Heart left ventricle (tissue), 16 donors: ENCODE measurements at regions not wholly inside any gene's neighbourhood (a gene's known extent, or its start where the extent isn't known, plus 50 kb on each side); places are given as distances from the start of the nearest gene placed in this dataset.

Experiments
- ATAC-seq, 4 donors: fragments of 200-7000 bp; cut with Tn5 transposase; one replicate each; pipeline ENCODE4 v1.9.1; 2020 to 2022; ENCODE audit warnings: moderate library complexity in 4 of 4, mild to moderate bottlenecking in 3 of 4, moderate number of reproducible peaks in 1 of 4
- DNase-seq, 5 donors: peaks; one replicate each; pipeline ENCODE4 v3.0.0-alpha.2; 2020
- H3K27ac ChIP-seq, 12 donors: fragments of 200-600 bp; sonication (generic) in 4 of 12; one replicate each; pipeline versions ENCODE4 v1.5.0 to v1.8.0; 2016 to 2022; ENCODE audit warnings: mild to moderate bottlenecking in 2 of 12
- H3K27me3 ChIP-seq, 9 donors: fragments of 200-600 bp; sonication (generic) in 2 of 9; one replicate each; pipeline versions ENCODE4 v1.5.1 to v1.8.0; 2016 to 2022; ENCODE audit warnings: mild to moderate bottlenecking in 3 of 9
- H3K36me3 ChIP-seq, 9 donors: fragments of 200-600 bp; sonication (generic) in 2 of 9; one replicate each; pipeline versions ENCODE4 v1.5.0 to v1.8.0; 2018 to 2022; ENCODE audit warnings: mild to moderate bottlenecking in 2 of 9
- H3K4me1 ChIP-seq, 12 donors: fragments of 200-600 bp; sonication (generic) in 4 of 12; one replicate each; pipeline versions ENCODE4 v1.5.0 to v1.8.0; 2016 to 2022; ENCODE audit warnings: mild to moderate bottlenecking in 3 of 12
- H3K4me3 ChIP-seq, 12 donors: fragments of 200-600 bp; sonication (generic) in 4 of 12; one replicate each; pipeline versions ENCODE4 v1.5.0 to v1.8.0; 2017 to 2022; ENCODE audit warnings: mild to moderate bottlenecking in 9 of 12, moderate library complexity in 4 of 12
- H3K9me3 ChIP-seq, 12 donors: fragments of 200-600 bp; sonication (generic) in 4 of 12; one replicate each; pipeline versions ENCODE4 v1.5.0 to v1.8.0; 2016 to 2022; ENCODE audit warnings: mild to moderate bottlenecking in 1 of 12
- CTCF ChIP-seq, 12 donors: fragments of 200-600 bp; sonication (generic) in 4 of 12; IDR thresholded peaks; one replicate each; pipeline versions ENCODE4 v1.5.0 to v1.8.0; 2018 to 2022; ENCODE audit warnings: antibody characterized with exemption in 12 of 12, mild to moderate bottlenecking in 5 of 12
- POLR2A ChIP-seq, 2 donors: fragments of 450-650 bp; IDR thresholded peaks; one replicate each; pipeline ENCODE4 v1.6.1; 2017; ENCODE audit warnings: antibody characterized with exemption in 2 of 2, mild to moderate bottlenecking in 2 of 2, moderate library complexity in 2 of 2
- WGBS, 4 donors: extraction: QIAGEN DNeasy Blood & Tissue Kit in 2 of 4; methylation state at CpG; one replicate each; pipeline versions ENCODE4 v1.1.5 to v1.1.7; 2013 to 2018; 5-methylcytosine and 5-hydroxymethylcytosine counted together
- intact Hi-C, 10 donors: fragments of 100-400 bp; cut with DNase I; formaldehyde crosslinking; loops; one replicate each; pipeline versions ENCODE4 v1.11.1 to v1.14.2; 2022
- donor health status: ischemic (EF 13 %, LVEDD 7.1; RV severe dilation, severe dysfunction).
- donor health status: healthy with polysubstance abuse.
- donor health status: DM: no; HTN: yes; CAD: no.
- donor health status: DM: no; HTN: no; CAD: no.
- donor health status: ischemic (EF 25% LVEDD 6.9; RV normal size, moderate dysfunction).
- donor health status: ischemic (EF 25% LVEDD 5.7; RV mildly dilated, moderate dysfunction).
- donor health status: healthy.
- donor health status: DM: yes; HTN: yes; CAD: no.
- donor health status: ischemic (EF 35%, LVEDD 5.7; RV mildly dilated, moderate dysfunction).
- donor health status: nonischemic (EF 11% LVEDD 7.7; RV severe dilation, severe dysfunction).
- donor health status: DM: yes; HTN: yes; CAD: no.
- donor health status: PGD.
- donor health status: ischemic (EF 29% LVEDD 5.4; RV normal size, mild dysfunction).
- donor health status: nonischemic (EF 23%, LVEDD 6.1; RV moderate dilation, normal function).

DNA sequence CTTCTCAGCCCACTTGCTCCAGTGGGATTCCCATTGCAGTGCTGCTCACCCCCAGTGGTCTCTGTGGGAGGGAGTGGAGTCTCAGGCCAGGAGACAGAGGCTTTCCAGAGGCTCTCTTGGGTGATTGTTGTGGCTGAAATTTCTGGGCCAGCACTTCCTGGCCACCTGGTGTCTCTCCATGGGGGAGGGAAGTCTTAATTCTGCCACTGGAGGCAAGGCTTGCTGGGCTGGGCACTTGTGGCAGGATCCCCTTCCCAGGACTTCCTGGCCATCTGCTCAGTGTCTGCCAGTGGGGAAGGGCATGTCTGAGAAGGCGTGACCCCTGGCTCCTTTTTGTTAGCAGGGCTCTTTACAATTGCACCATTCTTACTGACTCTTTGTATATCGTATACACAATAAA is 351.8 kb downstream of the GABRB3 start:
- Histone ChIP-seq H3K27me3 (no peaks in the 10 kb centered on the region), H3K4me1 (no peaks in the 10 kb centered on the region), H3K9me3 (peaks cover 0 to 25% (median 0%) of the 10 kb centered on the region in 12 donors), H3K27ac (no peak overlapping the region), H3K4me3 (no peak overlapping the region), H3K36me3 (no peaks in the 10 kb centered on the region)
- intact Hi-C loops = no loop called here
- DNase-seq (no peak), ATAC-seq (peak in 1 of 4 donors; percentile 41)
- 66 to 82% (median 73%) methylated on average over 2 of the region's 2 CpGs for WGBS, 4 donors
- TF ChIP-seq CTCF (IDR thresholded peaks at IDR 0.05) = no peak

- no peaks in the 10 kb centered on the region for H3K9me3 ChIP-seq
- peak overlapping the region in 4 of 12 donors; percentile 44 to 77 (median 67) for H3K27ac ChIP-seq
- intact Hi-C loops = no loop called here
- no peak for ATAC-seq
- no peak for DNase-seq
- peak overlapping the region in 5 of 12 donors; percentile 17 to 42 (median 24) for H3K4me3 ChIP-seq
- H3K27me3 ChIP-seq = no peaks in the 10 kb centered on the region
- 19 to 31% (median 27%) methylated on average over 4 of the region's 4 CpGs for WGBS, 4 donors
- TF ChIP-seq CTCF (IDR thresholded peaks at IDR 0.05) = no peak
- no peak for TF ChIP-seq POLR2A (IDR thresholded peaks at IDR 0.05)
- H3K4me1 ChIP-seq = peaks cover 0 to 16% (median 0%) of the 10 kb centered on the region in 12 donors
- H3K36me3 ChIP-seq = no peaks in the 10 kb centered on the region
These were observed 377.2 kb downstream of the GABRB3 start for GRCh38 chr15:26395624-26396023.

- peak in 3 of 5 donors; percentile 40 to 69 (median 49) for DNase-seq
- no peak for TF ChIP-seq CTCF (IDR thresholded peaks at IDR 0.05)
- no peak for TF ChIP-seq POLR2A (IDR thresholded peaks at IDR 0.05)
- intact Hi-C loops = loop anchor here in 2 of 10 donors (5.0 kb wide), 1 partner anchor 48 kb away; no protein-coding TSS in a partner anchor
- no peaks in the 10 kb centered on the region for H3K9me3 ChIP-seq
- peak overlapping the region in 4 of 12 donors; percentile 17 to 42 (median 24) for H3K4me3 ChIP-seq
- 14 to 25% (median 21%) methylated on average over 8 of the region's 8 CpGs for WGBS, 4 donors
- H3K27ac ChIP-seq = peak overlapping the region in 6 of 12 donors; percentile 17 to 77 (median 53)
- peak; percentile 66 to 87 (median 74) for ATAC-seq
- no peaks in the 10 kb centered on the region for H3K36me3 ChIP-seq
- no peaks in the 10 kb centered on the region for H3K27me3 ChIP-seq
- peaks cover 0 to 22% (median 0%) of the 10 kb centered on the region in 12 donors for H3K4me1 ChIP-seq
These were observed 378.1 kb downstream of the GABRB3 start for GRCh38 chr15:26394801-26395200.

DNA sequence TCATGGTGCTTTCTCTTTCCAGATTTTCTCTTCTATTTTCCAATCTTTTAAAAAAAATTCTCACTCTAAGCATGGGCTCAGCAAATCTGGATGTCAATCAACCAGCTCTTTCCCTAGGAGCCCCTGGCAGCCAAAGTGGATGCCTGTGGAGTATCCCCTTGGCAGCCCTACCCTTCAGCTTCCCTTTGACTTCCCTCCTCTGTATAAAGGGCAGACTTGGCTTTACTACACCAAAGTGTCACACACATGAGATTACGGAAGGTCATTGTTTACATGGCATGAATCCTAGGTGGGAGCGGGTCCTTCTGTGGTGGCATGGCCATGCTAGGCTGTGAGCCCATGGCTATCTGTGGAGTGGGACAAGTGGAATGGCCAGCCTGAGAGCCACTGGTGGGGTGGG is 379.9 kb downstream of the GABRB3 start:
- WGBS, 4 donors = 58 to 80% (median 72%) methylated on average over 2 of the region's 2 CpGs
- DNase-seq = peak in 3 of 5 donors; percentile 10 to 35 (median 34)
- TF ChIP-seq POLR2A (IDR thresholded peaks at IDR 0.05) (no peak), CTCF (IDR thresholded peaks at IDR 0.05) (no peak)
- ATAC-seq = peak in 3 of 4 donors; percentile 57 to 66 (median 57)
- Histone ChIP-seq H3K27me3 (no peaks in the 10 kb centered on the region), H3K27ac (peak overlapping the region in 4 of 12 donors; percentile 3 to 42 (median 18)), H3K36me3 (no peaks in the 10 kb centered on the region), H3K4me3 (no peak overlapping the region), H3K9me3 (no peaks in the 10 kb centered on the region), H3K4me1 (peaks cover 0 to 25% (median 0%) of the 10 kb centered on the region in 12 donors)
- intact Hi-C loops = loop anchor here in 2 of 10 donors (5.0 kb wide), 1 partner anchor 49 kb away; no protein-coding TSS in a partner anchor
